ENCODE measurements at regions not wholly inside any gene's neighbourhood (a gene's known extent, or its start where the extent isn't known, plus 50 kb on each side); places are given as distances from the start of the nearest gene placed in this dataset.
"Not testable (repeated sequence)": the region's sequence is repeated elsewhere in the genome, so short reads cannot be mapped to it uniquely, and the experiment has no call there.

- not testable (repeated sequence) for H3K4me3 ChIP-seq (ENCODE audit: low read depth, low read length, poor library complexity, severe bottlenecking); H2AFZ ChIP-seq (ENCODE audit: low read length); H3K9ac ChIP-seq (ENCODE audit: low read length); H4K20me1 ChIP-seq (ENCODE audit: insufficient read depth, low read length); H3K36me3 ChIP-seq (ENCODE audit: insufficient read depth, low read length); H3K9me2 ChIP-seq (ENCODE audit: low read depth, low read length); H3K27ac ChIP-seq (ENCODE audit: low read depth, low read length, poor library complexity, severe bottlenecking); H3K27me3 ChIP-seq (ENCODE audit: insufficient read depth, low read length); H3F3A ChIP-seq (ENCODE audit: insufficient read depth, low read length); H3K4me1 ChIP-seq (ENCODE audit: insufficient read depth, low read length, severe bottlenecking); H3K9me3 ChIP-seq (ENCODE audit: low read length); H3K4me2 ChIP-seq (ENCODE audit: low read length); H3K79me2 ChIP-seq (ENCODE audit: insufficient read depth, low read length)
Measured at GRCh38 chr5:34372739-34373138, 283.4 kb upstream of the RAI14 start.

- H4K20me1 ChIP-seq (ENCODE audit: insufficient read depth, low read length); H3K27ac ChIP-seq (ENCODE audit: low read depth, low read length, poor library complexity, severe bottlenecking); H3K9me3 ChIP-seq (ENCODE audit: low read length); H3K79me2 ChIP-seq (ENCODE audit: insufficient read depth, low read length); H3K4me3 ChIP-seq (ENCODE audit: low read depth, low read length, poor library complexity, severe bottlenecking); H3K4me1 ChIP-seq (ENCODE audit: insufficient read depth, low read length, severe bottlenecking); H3K27me3 ChIP-seq (ENCODE audit: insufficient read depth, low read length); H3K36me3 ChIP-seq (ENCODE audit: insufficient read depth, low read length); H3K4me2 ChIP-seq (ENCODE audit: low read length); H3K9ac ChIP-seq (ENCODE audit: low read length); H3F3A ChIP-seq (ENCODE audit: insufficient read depth, low read length); H2AFZ ChIP-seq (ENCODE audit: low read length); H3K9me2 ChIP-seq (ENCODE audit: low read depth, low read length): not testable (repeated sequence)
Measured at GRCh38 chr5:34377651-34378050, 278.5 kb upstream of the RAI14 start.

DNA sequence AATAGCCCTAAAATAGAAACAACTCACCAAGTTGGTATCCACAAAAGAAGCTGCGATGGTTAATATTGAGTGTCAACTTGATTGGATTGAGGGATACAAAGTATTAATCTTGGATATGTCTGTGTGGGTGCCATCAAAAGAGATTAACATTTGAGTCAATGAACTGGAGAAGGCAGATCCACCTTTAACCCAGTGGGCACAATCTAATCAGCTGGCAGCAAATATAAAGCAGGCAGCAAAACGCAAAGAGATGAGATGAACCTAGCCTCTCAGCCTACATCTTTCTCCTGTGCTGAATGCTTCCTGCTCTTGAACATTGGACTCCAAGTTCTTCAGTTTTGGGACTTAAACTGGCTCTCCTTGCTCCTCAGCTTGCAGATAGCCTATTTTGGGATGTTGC lies 277.6 kb upstream of the RAI14 start:
- H3K36me3 ChIP-seq (ENCODE audit: insufficient read depth, low read length); H3K9me2 ChIP-seq (ENCODE audit: low read depth, low read length); H2AFZ ChIP-seq (ENCODE audit: low read length); H3K4me3 ChIP-seq (ENCODE audit: low read depth, low read length, poor library complexity, severe bottlenecking); H3K4me1 ChIP-seq (ENCODE audit: insufficient read depth, low read length, severe bottlenecking); H3K79me2 ChIP-seq (ENCODE audit: insufficient read depth, low read length); H3K9me3 ChIP-seq (ENCODE audit: low read length); H3K9ac ChIP-seq (ENCODE audit: low read length); H3F3A ChIP-seq (ENCODE audit: insufficient read depth, low read length); H3K4me2 ChIP-seq (ENCODE audit: low read length); H3K27me3 ChIP-seq (ENCODE audit: insufficient read depth, low read length); H4K20me1 ChIP-seq (ENCODE audit: insufficient read depth, low read length); H3K27ac ChIP-seq (ENCODE audit: low read depth, low read length, poor library complexity, severe bottlenecking): not testable (repeated sequence)

- H3K9ac ChIP-seq (ENCODE audit: low read length); H3K4me3 ChIP-seq (ENCODE audit: low read depth, low read length, poor library complexity, severe bottlenecking); H3K36me3 ChIP-seq (ENCODE audit: insufficient read depth, low read length); H3K9me2 ChIP-seq (ENCODE audit: low read depth, low read length); H2AFZ ChIP-seq (ENCODE audit: low read length); H3K9me3 ChIP-seq (ENCODE audit: low read length); H3K4me2 ChIP-seq (ENCODE audit: low read length); H3K27ac ChIP-seq (ENCODE audit: low read depth, low read length, poor library complexity, severe bottlenecking); H3K79me2 ChIP-seq (ENCODE audit: insufficient read depth, low read length); H3K27me3 ChIP-seq (ENCODE audit: insufficient read depth, low read length); H4K20me1 ChIP-seq (ENCODE audit: insufficient read depth, low read length); H3K4me1 ChIP-seq (ENCODE audit: insufficient read depth, low read length, severe bottlenecking); H3F3A ChIP-seq (ENCODE audit: insufficient read depth, low read length): not testable (repeated sequence)
Measured at GRCh38 chr5:34388754-34389153, 267.4 kb upstream of the RAI14 start.

DNA sequence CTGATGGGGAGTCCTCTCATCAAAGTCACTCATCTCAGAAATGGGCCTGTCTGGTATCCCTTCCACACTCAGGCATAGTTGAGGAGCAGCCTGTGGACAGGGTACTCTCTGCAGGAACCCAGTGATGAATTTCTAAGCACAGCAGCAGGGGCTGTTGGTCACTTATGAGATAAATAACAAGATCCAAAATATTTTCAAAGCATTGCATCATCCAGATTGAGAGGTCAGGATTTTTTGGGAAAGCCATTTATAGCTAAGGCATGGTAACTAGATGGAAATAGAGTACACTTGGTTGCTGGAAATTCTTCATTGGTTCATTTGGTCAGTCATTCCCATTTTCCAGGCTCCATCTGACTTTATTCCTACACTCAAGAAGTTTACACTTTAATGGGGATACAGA lies 246.8 kb upstream of the RAI14 start:
- Histone ChIP-seq H3K36me3 (ENCODE audit: insufficient read depth, low read length) (no peaks in the 10 kb centered on the region), H3K4me1 (ENCODE audit: insufficient read depth, low read length, severe bottlenecking) (no peaks in the 10 kb centered on the region), H3K9me3 (ENCODE audit: low read length) (no peaks in the 10 kb centered on the region), H3K27ac (ENCODE audit: low read depth, low read length, poor library complexity, severe bottlenecking) (no peak overlapping the region), H4K20me1 (ENCODE audit: insufficient read depth, low read length) (no peaks in the 10 kb centered on the region), H3K4me2 (ENCODE audit: low read length) (no peak overlapping the region), H3K9me2 (ENCODE audit: low read depth, low read length) (no peaks in the 10 kb centered on the region), H3K4me3 (ENCODE audit: low read depth, low read length, poor library complexity, severe bottlenecking) (no peak overlapping the region), H2AFZ (ENCODE audit: low read length) (no peak overlapping the region), H3F3A (ENCODE audit: insufficient read depth, low read length) (no peaks in the 10 kb centered on the region), H3K79me2 (ENCODE audit: insufficient read depth, low read length) (no peaks in the 10 kb centered on the region), H3K9ac (ENCODE audit: low read length) (no peak overlapping the region), H3K27me3 (ENCODE audit: insufficient read depth, low read length) (no peaks in the 10 kb centered on the region)
- no peak for TF ChIP-seq EZH2 (IDR thresholded peaks at IDR 0.05; ENCODE audit: borderline replicate concordance, low read length)
- TF ChIP-seq, protein P1, sequence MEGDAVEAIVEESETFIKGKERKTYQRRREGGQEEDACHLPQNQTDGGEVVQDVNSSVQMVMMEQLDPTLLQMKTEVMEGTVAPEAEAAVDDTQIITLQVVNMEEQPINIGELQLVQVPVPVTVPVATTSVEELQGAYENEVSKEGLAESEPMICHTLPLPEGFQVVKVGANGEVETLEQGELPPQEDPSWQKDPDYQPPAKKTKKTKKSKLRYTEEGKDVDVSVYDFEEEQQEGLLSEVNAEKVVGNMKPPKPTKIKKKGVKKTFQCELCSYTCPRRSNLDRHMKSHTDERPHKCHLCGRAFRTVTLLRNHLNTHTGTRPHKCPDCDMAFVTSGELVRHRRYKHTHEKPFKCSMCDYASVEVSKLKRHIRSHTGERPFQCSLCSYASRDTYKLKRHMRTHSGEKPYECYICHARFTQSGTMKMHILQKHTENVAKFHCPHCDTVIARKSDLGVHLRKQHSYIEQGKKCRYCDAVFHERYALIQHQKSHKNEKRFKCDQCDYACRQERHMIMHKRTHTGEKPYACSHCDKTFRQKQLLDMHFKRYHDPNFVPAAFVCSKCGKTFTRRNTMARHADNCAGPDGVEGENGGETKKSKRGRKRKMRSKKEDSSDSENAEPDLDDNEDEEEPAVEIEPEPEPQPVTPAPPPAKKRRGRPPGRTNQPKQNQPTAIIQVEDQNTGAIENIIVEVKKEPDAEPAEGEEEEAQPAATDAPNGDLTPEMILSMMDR (IDR thresholded peaks at IDR 0.05; ENCODE audit: low read length), result no peak

Measured in OCI-LY1 (cell line).